GM23338 (cell line): ENCODE measurements at regions not wholly inside any gene's neighbourhood (a gene's known extent, or its start where the extent isn't known, plus 50 kb on each side); places are given as distances from the start of the nearest gene placed in this dataset.

Experiments
- ATAC-seq: fragments of 200-7000 bp; cut with Tn5 transposase; 3 replicates; pipeline ENCODE4 v1.9.1; 2020
- DNase-seq: peaks from one replicate; pipeline ENCODE4 v3.0.0-alpha.2; 2015; ENCODE audit warnings: low spot score
- H2AFZ ChIP-seq: fragments of 200-600 bp; sonication (generic); 2 replicates; pipeline ENCODE4 v1.8.0; 2016; ENCODE audit warnings: antibody characterized with exemption, mild to moderate bottlenecking, moderate library complexity
- H3F3A ChIP-seq: fragments of 200-600 bp; sonication (generic); replicated peaks from 2 replicates; pipeline ENCODE4 v1.8.0; 2017; ENCODE audit warnings: antibody characterized with exemption, mixed run types, low read depth
- H3K27ac ChIP-seq: fragments of 200-600 bp; sonication (generic); 2 replicates; pipeline ENCODE4 v1.6.1; 2016; ENCODE audit warnings: low read depth
- H3K27me3 ChIP-seq: fragments of 200-600 bp; sonication (generic); 2 replicates; pipeline ENCODE4 v1.8.0; 2016; ENCODE audit warnings: mild to moderate bottlenecking, mixed run types, moderate library complexity; ENCODE audit not compliant: insufficient read depth
- H3K36me3 ChIP-seq: fragments of 200-600 bp; sonication (generic); 2 replicates; pipeline ENCODE4 v1.8.0; 2016; ENCODE audit warnings: mild to moderate bottlenecking; ENCODE audit not compliant: insufficient read depth
- H3K4me1 ChIP-seq: fragments of 200-600 bp; sonication (generic); 2 replicates; pipeline ENCODE4 v1.8.0; 2016; ENCODE audit warnings: mild to moderate bottlenecking, moderate library complexity; ENCODE audit not compliant: insufficient read depth
- H3K4me2 ChIP-seq: fragments of 200-600 bp; sonication (generic); 2 replicates; pipeline ENCODE4 v1.7.1; 2017; ENCODE audit warnings: mixed run types
- H3K4me3 ChIP-seq: fragments of 200-600 bp; sonication (generic); 2 replicates; pipeline ENCODE4 v1.6.1; 2016; ENCODE audit warnings: mixed run types
- H3K79me2 ChIP-seq: fragments of 200-600 bp; sonication (generic); replicated peaks from 2 replicates; pipeline ENCODE4 v1.8.0; 2017; ENCODE audit warnings: mild to moderate bottlenecking; ENCODE audit not compliant: insufficient read depth
- H3K9me2 ChIP-seq: fragments of 200-600 bp; sonication (generic); 2 replicates; pipeline ENCODE4 v1.8.0; 2017; ENCODE audit not compliant: insufficient read depth
- H4K20me1 ChIP-seq: fragments of 200-600 bp; sonication (generic); replicated peaks from 2 replicates; pipeline ENCODE4 v1.8.0; 2017; ENCODE audit warnings: mild to moderate bottlenecking; ENCODE audit not compliant: insufficient read depth
- H3K27ac Mint-ChIP-seq: 2 replicates; pipeline ENCODE4 v1.8.0; 2020; ENCODE audit warnings: inconsistent platforms, mild to moderate bottlenecking, moderate library complexity, mixed read lengths
- H3K27me3 Mint-ChIP-seq: 3 replicates; pipeline ENCODE4 v1.8.0; 2022; ENCODE audit warnings: low read depth, mild to moderate bottlenecking, moderate library complexity, mixed read lengths, inconsistent platforms; ENCODE audit not compliant: insufficient read depth, poor library complexity
- H3K36me3 Mint-ChIP-seq: 3 replicates; pipeline ENCODE4 v1.8.0; 2021; ENCODE audit warnings: low read depth, mild to moderate bottlenecking, inconsistent platforms, moderate library complexity, mixed read lengths
- H3K4me1 Mint-ChIP-seq: 3 replicates; pipeline ENCODE4 v1.8.0; 2020; ENCODE audit warnings: mild to moderate bottlenecking, inconsistent platforms, mixed read lengths
- H3K4me3 Mint-ChIP-seq: 3 replicates; pipeline ENCODE4 v1.8.0; 2021; ENCODE audit warnings: moderate library complexity, mild to moderate bottlenecking, inconsistent platforms, mixed read lengths
- H3K9me3 Mint-ChIP-seq: 3 replicates; pipeline ENCODE4 v1.8.0; 2020; ENCODE audit warnings: moderate library complexity, mild to moderate bottlenecking, inconsistent platforms, mixed read lengths
- CREB1 ChIP-seq: fragments of 250-450 bp; sonication (Bioruptor Pico); IDR thresholded peaks from 2 replicates; pipeline ENCODE4 v1.5.0; 2020; ENCODE audit warnings: low read depth, mild to moderate bottlenecking, moderate library complexity
- CTCF ChIP-seq, 2 experiments: fragments of 200-600 bp in 1 of 2; sonication (generic) in 1 of 2; conservative IDR thresholded peaks; 2 replicates each; pipeline versions ENCODE4 v1.5.1 to v1.6.1; 2016 to 2017; ENCODE audit warnings: antibody characterized with exemption in 2 of 2, low read depth in 2 of 2, mild to moderate bottlenecking in 2 of 2, moderate library complexity in 1 of 2
- ETS1 ChIP-seq: IDR thresholded peaks from 2 replicates; pipeline ENCODE4 v1.6.1; 2016; ENCODE audit warnings: antibody characterized with exemption
- EZH2 ChIP-seq: fragments of 200-600 bp; sonication (generic); IDR thresholded peaks from one replicate; pipeline ENCODE4 v1.8.0; 2017; ENCODE audit warnings: antibody characterized with exemption, mild to moderate bottlenecking, low read depth; ENCODE audit not compliant: unreplicated experiment
- JUNB ChIP-seq: IDR thresholded peaks from one replicate; pipeline ENCODE4 v1.6.1; 2016; ENCODE audit warnings: antibody characterized with exemption; ENCODE audit not compliant: unreplicated experiment
- NANOG ChIP-seq: IDR thresholded peaks from 2 replicates; pipeline ENCODE4 v1.6.1; 2016; ENCODE audit warnings: antibody characterized with exemption, borderline replicate concordance
- POLR2AphosphoS5 ChIP-seq: IDR thresholded peaks from 2 replicates; pipeline ENCODE4 v1.6.1; 2016; ENCODE audit warnings: antibody characterized with exemption, low read depth
- STAT1 ChIP-seq: IDR thresholded peaks from one replicate; pipeline ENCODE4 v1.6.1; 2016; ENCODE audit warnings: antibody characterized with exemption; ENCODE audit not compliant: unreplicated experiment
- ZNF114 ChIP-seq: fragments of 250-450 bp; sonication (Bioruptor Pico); IDR thresholded peaks from 2 replicates; pipeline ENCODE4 v1.5.0; 2020; ENCODE audit warnings: mild to moderate bottlenecking, moderate library complexity
- ZNF331 ChIP-seq: fragments of 250-450 bp; sonication (Bioruptor Pico); IDR thresholded peaks from 2 replicates; pipeline ENCODE4 v1.5.0; 2020; ENCODE audit warnings: low read depth, mild to moderate bottlenecking, moderate library complexity
- ZNF462 ChIP-seq: fragments of 250-450 bp; sonication (Bioruptor Pico); IDR thresholded peaks from 2 replicates; pipeline ENCODE4 v1.5.0; 2020; ENCODE audit warnings: mild to moderate bottlenecking, moderate library complexity
- TF ChIP-seq, protein P1 (sequence below): IDR thresholded peaks from one replicate; pipeline ENCODE4 v1.6.1; 2018; ENCODE audit warnings: antibody characterized with exemption; ENCODE audit not compliant: unreplicated experiment

DNA sequence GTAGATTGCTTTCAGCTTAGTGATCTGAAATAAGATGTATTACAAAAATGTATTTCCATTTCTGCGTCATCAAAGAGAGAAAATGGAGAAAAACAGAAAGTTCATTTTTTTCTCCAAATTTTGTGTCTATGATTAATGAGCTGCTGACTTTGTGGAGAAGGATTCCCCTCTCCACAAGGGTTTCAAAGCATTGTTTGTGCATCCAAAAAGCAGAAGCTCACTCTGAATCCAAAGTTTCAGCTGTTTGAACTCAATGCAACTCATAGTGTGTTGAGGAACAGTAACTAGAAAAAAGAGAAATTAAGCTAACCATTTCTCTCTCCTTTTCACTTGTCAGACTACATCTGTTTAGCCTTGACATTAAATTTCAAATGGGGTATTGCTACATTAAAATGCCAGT, 62.9 kb upstream of the SLC7A11 start:
- H3K27me3 Mint-ChIP-seq: no peaks in the 10 kb centered on the region
- peaks cover 9% of the 10 kb centered on the region; the same call in 1 of the 2 replicates for H3K9me2 ChIP-seq
- ATAC-seq (no peak), DNase-seq (no peak)
- H3K9me3 Mint-ChIP-seq: no peaks in the 10 kb centered on the region; the same call in 2 of the 3 replicates
- H2AFZ ChIP-seq: no peak overlapping the region
- TF ChIP-seq ETS1 (no peak), CTCF (conservative IDR thresholded peaks at IDR 0.05; ENCODE audit: low read depth in 2 of 2) (no peak), ZNF114 (CRISPR knock-in tag) (no peak), CREB1 (CRISPR knock-in tag) (no peak), ZNF331 (no peak), NANOG (no peak), JUNB (no peak), ZNF462 (CRISPR knock-in tag) (no peak), POLR2AphosphoS5 (no peak), STAT1 (no peak), EZH2 (no peak)
- TF ChIP-seq, protein P1, sequence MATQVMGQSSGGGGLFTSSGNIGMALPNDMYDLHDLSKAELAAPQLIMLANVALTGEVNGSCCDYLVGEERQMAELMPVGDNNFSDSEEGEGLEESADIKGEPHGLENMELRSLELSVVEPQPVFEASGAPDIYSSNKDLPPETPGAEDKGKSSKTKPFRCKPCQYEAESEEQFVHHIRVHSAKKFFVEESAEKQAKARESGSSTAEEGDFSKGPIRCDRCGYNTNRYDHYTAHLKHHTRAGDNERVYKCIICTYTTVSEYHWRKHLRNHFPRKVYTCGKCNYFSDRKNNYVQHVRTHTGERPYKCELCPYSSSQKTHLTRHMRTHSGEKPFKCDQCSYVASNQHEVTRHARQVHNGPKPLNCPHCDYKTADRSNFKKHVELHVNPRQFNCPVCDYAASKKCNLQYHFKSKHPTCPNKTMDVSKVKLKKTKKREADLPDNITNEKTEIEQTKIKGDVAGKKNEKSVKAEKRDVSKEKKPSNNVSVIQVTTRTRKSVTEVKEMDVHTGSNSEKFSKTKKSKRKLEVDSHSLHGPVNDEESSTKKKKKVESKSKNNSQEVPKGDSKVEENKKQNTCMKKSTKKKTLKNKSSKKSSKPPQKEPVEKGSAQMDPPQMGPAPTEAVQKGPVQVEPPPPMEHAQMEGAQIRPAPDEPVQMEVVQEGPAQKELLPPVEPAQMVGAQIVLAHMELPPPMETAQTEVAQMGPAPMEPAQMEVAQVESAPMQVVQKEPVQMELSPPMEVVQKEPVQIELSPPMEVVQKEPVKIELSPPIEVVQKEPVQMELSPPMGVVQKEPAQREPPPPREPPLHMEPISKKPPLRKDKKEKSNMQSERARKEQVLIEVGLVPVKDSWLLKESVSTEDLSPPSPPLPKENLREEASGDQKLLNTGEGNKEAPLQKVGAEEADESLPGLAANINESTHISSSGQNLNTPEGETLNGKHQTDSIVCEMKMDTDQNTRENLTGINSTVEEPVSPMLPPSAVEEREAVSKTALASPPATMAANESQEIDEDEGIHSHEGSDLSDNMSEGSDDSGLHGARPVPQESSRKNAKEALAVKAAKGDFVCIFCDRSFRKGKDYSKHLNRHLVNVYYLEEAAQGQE: no peak
- no peaks in the 10 kb centered on the region for H4K20me1 ChIP-seq
- H3K36me3 ChIP-seq: no peaks in the 10 kb centered on the region
- H3K27me3 ChIP-seq: no peaks in the 10 kb centered on the region
- H3K4me3 Mint-ChIP-seq: no peak overlapping the region
- peaks cover 5% of the 10 kb centered on the region for H3K4me1 ChIP-seq
- no peak overlapping the region for H3K27ac ChIP-seq
- no peak overlapping the region for H3K4me3 ChIP-seq
- no peaks in the 10 kb centered on the region for H3K36me3 Mint-ChIP-seq
- no peaks in the 10 kb centered on the region for H3F3A ChIP-seq
- no peak overlapping the region for H3K4me2 ChIP-seq
- H3K27ac Mint-ChIP-seq: no peak overlapping the region
- peaks cover 17% of the 10 kb centered on the region for H3K4me1 Mint-ChIP-seq
- H3K79me2 ChIP-seq: no peaks in the 10 kb centered on the region
